Liver (tissue), 8 donors: ENCODE measurements at regions not wholly inside any gene's neighbourhood (a gene's known extent, or its start where the extent isn't known, plus 50 kb on each side); places are given as distances from the start of the nearest gene placed in this dataset.

ENCODE experiments used
- DNase-seq: peaks from one replicate; pipeline ENCODE4 v3.0.0-alpha.2; 2017; ENCODE audit warnings: low spot score
- H3K27ac ChIP-seq, 2 donors: one replicate each; pipeline ENCODE4 v1.7.0; 2013; ENCODE audit warnings: inconsistent platforms in 2 of 2, low read length in 2 of 2, control low read depth in 1 of 2, low read depth in 1 of 2, mild to moderate bottlenecking in 1 of 2
- H3K27me3 ChIP-seq, 4 donors: one replicate each; pipeline versions ENCODE4 v1.6.1 to v1.7.0; 2013; ENCODE audit warnings: low read length in 3 of 4, inconsistent platforms in 1 of 4, mild to moderate bottlenecking in 1 of 4, moderate library complexity in 1 of 4; ENCODE audit not compliant: control insufficient read depth in 4 of 4, insufficient read depth in 4 of 4
- H3K36me3 ChIP-seq, 4 donors: one replicate each; pipeline versions ENCODE4 v1.6.1 to v1.7.0; 2013; ENCODE audit warnings: low read length in 3 of 4, mild to moderate bottlenecking in 3 of 4, low read depth in 1 of 4, moderate library complexity in 1 of 4; ENCODE audit not compliant: control insufficient read depth in 4 of 4, insufficient read depth in 3 of 4
- H3K4me1 ChIP-seq, 4 donors: one replicate each; pipeline versions ENCODE4 v1.6.1 to v1.7.0; 2013; ENCODE audit warnings: low read length in 3 of 4, mild to moderate bottlenecking in 3 of 4, moderate library complexity in 1 of 4; ENCODE audit not compliant: control insufficient read depth in 4 of 4, insufficient read depth in 4 of 4
- H3K4me3 ChIP-seq, 3 donors: one replicate each; pipeline versions ENCODE4 v1.6.1 to v1.7.0; 2013; ENCODE audit warnings: low read length in 3 of 3, control low read depth in 1 of 3, low read depth in 1 of 3, mild to moderate bottlenecking in 1 of 3
- H3K9ac ChIP-seq, 2 donors: one replicate each; pipeline ENCODE4 v1.7.0; 2013; ENCODE audit warnings: low read length in 2 of 2, mild to moderate bottlenecking in 2 of 2, moderate library complexity in 2 of 2, control low read depth in 1 of 2, low read depth in 1 of 2
- H3K9me3 ChIP-seq, 4 donors: one replicate each; pipeline versions ENCODE4 v1.6.1 to v1.7.0; 2013; ENCODE audit warnings: low read length in 3 of 4; ENCODE audit not compliant: control insufficient read depth in 4 of 4
- FOXA1 ChIP-seq: IDR thresholded peaks from 2 replicates; pipeline ENCODE4 v1.6.1; 2016; ENCODE audit warnings: antibody characterized with exemption
- FOXA2 ChIP-seq: IDR thresholded peaks from 2 replicates; pipeline ENCODE4 v1.6.1; 2016; ENCODE audit warnings: antibody characterized with exemption
- GABPA ChIP-seq, 2 donors: IDR thresholded peaks in 1 of 2; conservative IDR thresholded peaks in 1 of 2; 2 replicates each; pipeline ENCODE4 v1.6.1; 2016; ENCODE audit warnings: antibody characterized with exemption in 2 of 2, mild to moderate bottlenecking in 1 of 2, moderate library complexity in 1 of 2
- HNF4A ChIP-seq, 2 donors: conservative IDR thresholded peaks; 2 replicates each; pipeline ENCODE4 v1.6.1; 2016; ENCODE audit warnings: antibody characterized with exemption in 2 of 2, mild to moderate bottlenecking in 2 of 2
- HNF4G ChIP-seq: IDR thresholded peaks from 2 replicates; pipeline ENCODE4 v1.6.1; 2016; ENCODE audit warnings: antibody characterized with exemption
- JUND ChIP-seq, 2 donors: IDR thresholded peaks; 2 replicates each; pipeline ENCODE4 v1.6.1; 2016; ENCODE audit warnings: antibody characterized with exemption in 2 of 2
- NR2F2 ChIP-seq: IDR thresholded peaks from 2 replicates; pipeline ENCODE4 v1.6.1; 2016; ENCODE audit warnings: antibody characterized with exemption
- RAD21 ChIP-seq, 2 donors: IDR thresholded peaks; 2 replicates each; pipeline ENCODE4 v1.6.1; 2016; ENCODE audit warnings: antibody characterized with exemption in 2 of 2, mild to moderate bottlenecking in 2 of 2
- RXRA ChIP-seq, 2 donors: IDR thresholded peaks; 2 replicates each; pipeline ENCODE4 v1.6.1; 2017 to 2018; ENCODE audit warnings: antibody characterized with exemption in 2 of 2, mild to moderate bottlenecking in 1 of 2
- SP1 ChIP-seq: IDR thresholded peaks from 2 replicates; pipeline ENCODE4 v1.6.1; 2018; ENCODE audit warnings: antibody characterized with exemption, mild to moderate bottlenecking
- WGBS: extraction: QIAGEN DNeasy Blood & Tissue Kit; methylation state at CpG from one replicate; pipeline ENCODE4 v1.1.7; 2013; 5-methylcytosine and 5-hydroxymethylcytosine counted together
- TF ChIP-seq, protein P1 (sequence below): IDR thresholded peaks from 2 replicates; pipeline ENCODE4 v1.6.1; 2016; ENCODE audit warnings: antibody characterized with exemption
- TF ChIP-seq, protein P2 (sequence below): IDR thresholded peaks from 2 replicates; pipeline ENCODE4 v1.6.1; 2016; ENCODE audit warnings: antibody characterized with exemption, mild to moderate bottlenecking
- TF ChIP-seq, protein P3 (sequence below): IDR thresholded peaks from 2 replicates; pipeline ENCODE4 v1.6.1; 2016; ENCODE audit warnings: antibody characterized with exemption
- TF ChIP-seq, protein P4 (sequence below): fragments of 150-350 bp; IDR thresholded peaks from 2 replicates; pipeline ENCODE4 v1.5.1; 2017; ENCODE audit warnings: improper control_type of control experiment, low read depth, low read length; ENCODE audit not compliant: missing input control
- TF ChIP-seq, protein P5 (sequence below): IDR thresholded peaks from 2 replicates; pipeline ENCODE4 v1.6.1; 2016; ENCODE audit warnings: antibody characterized with exemption
- donor health status: healthy.
- donor health status: healthy.
- donor health status: healthy.
- donor health status: healthy.
- donor health status: healthy.

DNA sequence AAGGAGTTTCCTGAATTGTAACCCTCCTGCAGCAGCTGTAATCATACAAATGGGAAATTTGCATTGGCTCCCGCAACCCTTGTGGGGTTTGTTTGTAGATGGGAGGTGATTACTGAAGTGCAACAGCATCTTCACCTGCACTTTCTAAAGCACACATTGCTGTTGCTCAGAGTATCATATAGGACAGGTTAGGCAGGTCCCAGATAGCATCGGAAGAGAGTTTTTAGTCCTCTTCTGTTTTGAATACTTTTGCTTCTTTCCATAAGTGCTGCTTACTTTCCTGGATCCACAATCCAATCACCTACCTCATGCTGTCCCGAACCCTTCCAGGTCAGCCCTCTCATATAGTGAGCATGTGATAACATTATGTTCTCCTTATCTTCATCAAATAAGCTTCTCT, 300.4 kb downstream of the PTPRC start:
- Histone ChIP-seq H3K9ac (no peak overlapping the region), H3K9me3 (no peaks in the 10 kb centered on the region), H3K4me1 (no peaks in the 10 kb centered on the region), H3K36me3 (no peaks in the 10 kb centered on the region), H3K27me3 (no peaks in the 10 kb centered on the region), H3K27ac (no peak overlapping the region), H3K4me3 (no peak overlapping the region)
- 86% methylated on average over 3 of the region's 3 CpGs for WGBS
- TF ChIP-seq, protein P1, sequence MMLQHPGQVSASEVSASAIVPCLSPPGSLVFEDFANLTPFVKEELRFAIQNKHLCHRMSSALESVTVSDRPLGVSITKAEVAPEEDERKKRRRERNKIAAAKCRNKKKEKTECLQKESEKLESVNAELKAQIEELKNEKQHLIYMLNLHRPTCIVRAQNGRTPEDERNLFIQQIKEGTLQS = no peak
- TF ChIP-seq, protein P2, sequence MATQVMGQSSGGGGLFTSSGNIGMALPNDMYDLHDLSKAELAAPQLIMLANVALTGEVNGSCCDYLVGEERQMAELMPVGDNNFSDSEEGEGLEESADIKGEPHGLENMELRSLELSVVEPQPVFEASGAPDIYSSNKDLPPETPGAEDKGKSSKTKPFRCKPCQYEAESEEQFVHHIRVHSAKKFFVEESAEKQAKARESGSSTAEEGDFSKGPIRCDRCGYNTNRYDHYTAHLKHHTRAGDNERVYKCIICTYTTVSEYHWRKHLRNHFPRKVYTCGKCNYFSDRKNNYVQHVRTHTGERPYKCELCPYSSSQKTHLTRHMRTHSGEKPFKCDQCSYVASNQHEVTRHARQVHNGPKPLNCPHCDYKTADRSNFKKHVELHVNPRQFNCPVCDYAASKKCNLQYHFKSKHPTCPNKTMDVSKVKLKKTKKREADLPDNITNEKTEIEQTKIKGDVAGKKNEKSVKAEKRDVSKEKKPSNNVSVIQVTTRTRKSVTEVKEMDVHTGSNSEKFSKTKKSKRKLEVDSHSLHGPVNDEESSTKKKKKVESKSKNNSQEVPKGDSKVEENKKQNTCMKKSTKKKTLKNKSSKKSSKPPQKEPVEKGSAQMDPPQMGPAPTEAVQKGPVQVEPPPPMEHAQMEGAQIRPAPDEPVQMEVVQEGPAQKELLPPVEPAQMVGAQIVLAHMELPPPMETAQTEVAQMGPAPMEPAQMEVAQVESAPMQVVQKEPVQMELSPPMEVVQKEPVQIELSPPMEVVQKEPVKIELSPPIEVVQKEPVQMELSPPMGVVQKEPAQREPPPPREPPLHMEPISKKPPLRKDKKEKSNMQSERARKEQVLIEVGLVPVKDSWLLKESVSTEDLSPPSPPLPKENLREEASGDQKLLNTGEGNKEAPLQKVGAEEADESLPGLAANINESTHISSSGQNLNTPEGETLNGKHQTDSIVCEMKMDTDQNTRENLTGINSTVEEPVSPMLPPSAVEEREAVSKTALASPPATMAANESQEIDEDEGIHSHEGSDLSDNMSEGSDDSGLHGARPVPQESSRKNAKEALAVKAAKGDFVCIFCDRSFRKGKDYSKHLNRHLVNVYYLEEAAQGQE = no peak
- TF ChIP-seq HNF4G (no peak), JUND (IDR thresholded peaks at IDR 0.05) (no peak), FOXA2 (no peak)
- DNase-seq = no peak

DNA sequence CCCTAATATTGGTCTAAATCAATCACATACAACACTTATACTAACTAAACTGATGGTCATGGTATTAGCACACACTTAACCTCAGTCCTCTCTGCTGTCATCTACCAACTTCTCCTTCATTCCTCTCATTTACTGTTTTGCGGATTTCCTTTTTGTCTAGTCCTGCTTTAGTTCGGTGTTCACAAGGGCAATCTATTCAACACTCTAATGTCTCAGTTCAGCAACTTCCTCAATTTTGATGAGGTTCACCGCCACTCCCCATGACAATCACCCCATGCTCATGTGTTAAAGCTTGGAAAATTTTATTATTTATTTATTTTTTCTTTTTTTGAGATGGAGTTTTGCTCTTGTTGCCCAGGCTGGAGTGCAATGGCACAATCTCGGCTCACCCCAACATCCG, 301.1 kb downstream of the PTPRC start:
- Histone ChIP-seq H3K27ac (no peak overlapping the region), H3K9me3 (no peaks in the 10 kb centered on the region), H3K4me3 (no peak overlapping the region), H3K9ac (no peak overlapping the region), H3K27me3 (no peaks in the 10 kb centered on the region), H3K36me3 (no peaks in the 10 kb centered on the region), H3K4me1 (no peaks in the 10 kb centered on the region)
- DNase-seq = no peak
- TF ChIP-seq NR2F2 = no peak
- TF ChIP-seq HNF4A (conservative IDR thresholded peaks at IDR 0.05) = no peak
- TF ChIP-seq RXRA (IDR thresholded peaks at IDR 0.05) = no peak
- 94% methylated on average over 5 of the region's 5 CpGs for WGBS

DNA sequence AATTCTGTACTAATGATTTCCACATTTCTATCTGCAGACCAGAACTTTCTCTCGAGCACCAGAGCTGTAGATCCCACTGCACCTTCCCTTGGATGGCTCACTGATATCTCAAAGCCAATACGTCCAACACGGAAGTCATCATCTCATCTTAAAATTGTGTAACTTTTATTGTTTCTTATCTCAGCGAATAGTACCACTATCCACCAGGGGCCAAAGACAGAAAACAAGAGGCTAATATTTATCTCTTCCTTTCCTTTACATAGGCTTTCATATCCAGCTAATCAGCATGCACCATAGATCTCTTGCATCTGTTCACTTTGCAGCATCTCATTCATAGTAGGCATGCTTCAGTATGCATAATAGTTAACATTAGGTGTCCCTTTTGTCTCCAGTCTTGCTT, 303.6 kb downstream of the PTPRC start:
- no peak for DNase-seq
- Histone ChIP-seq H3K9me3 (no peaks in the 10 kb centered on the region), H3K9ac (no peak overlapping the region), H3K4me3 (no peak overlapping the region), H3K27ac (no peak overlapping the region), H3K27me3 (no peaks in the 10 kb centered on the region), H3K4me1 (no peaks in the 10 kb centered on the region), H3K36me3 (no peaks in the 10 kb centered on the region)
- 79% methylated on average over 4 of the region's 4 CpGs for WGBS
- TF ChIP-seq JUND (IDR thresholded peaks at IDR 0.05) = no peak
- TF ChIP-seq GABPA (IDR thresholded peaks at IDR 0.05 in 1 of 2, conservative IDR thresholded peaks at IDR 0.05 in 1 of 2) = no peak
- TF ChIP-seq FOXA1 = no peak
- no peak for TF ChIP-seq HNF4A (conservative IDR thresholded peaks at IDR 0.05)
- TF ChIP-seq, protein P3, sequence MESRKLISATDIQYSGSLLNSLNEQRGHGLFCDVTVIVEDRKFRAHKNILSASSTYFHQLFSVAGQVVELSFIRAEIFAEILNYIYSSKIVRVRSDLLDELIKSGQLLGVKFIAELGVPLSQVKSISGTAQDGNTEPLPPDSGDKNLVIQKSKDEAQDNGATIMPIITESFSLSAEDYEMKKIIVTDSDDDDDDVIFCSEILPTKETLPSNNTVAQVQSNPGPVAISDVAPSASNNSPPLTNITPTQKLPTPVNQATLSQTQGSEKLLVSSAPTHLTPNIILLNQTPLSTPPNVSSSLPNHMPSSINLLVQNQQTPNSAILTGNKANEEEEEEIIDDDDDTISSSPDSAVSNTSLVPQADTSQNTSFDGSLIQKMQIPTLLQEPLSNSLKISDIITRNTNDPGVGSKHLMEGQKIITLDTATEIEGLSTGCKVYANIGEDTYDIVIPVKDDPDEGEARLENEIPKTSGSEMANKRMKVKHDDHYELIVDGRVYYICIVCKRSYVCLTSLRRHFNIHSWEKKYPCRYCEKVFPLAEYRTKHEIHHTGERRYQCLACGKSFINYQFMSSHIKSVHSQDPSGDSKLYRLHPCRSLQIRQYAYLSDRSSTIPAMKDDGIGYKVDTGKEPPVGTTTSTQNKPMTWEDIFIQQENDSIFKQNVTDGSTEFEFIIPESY = no peak
- no peak for TF ChIP-seq NR2F2
- no peak for TF ChIP-seq RXRA (IDR thresholded peaks at IDR 0.05)
- no peak for TF ChIP-seq RAD21 (IDR thresholded peaks at IDR 0.05)
- TF ChIP-seq, protein P4, sequence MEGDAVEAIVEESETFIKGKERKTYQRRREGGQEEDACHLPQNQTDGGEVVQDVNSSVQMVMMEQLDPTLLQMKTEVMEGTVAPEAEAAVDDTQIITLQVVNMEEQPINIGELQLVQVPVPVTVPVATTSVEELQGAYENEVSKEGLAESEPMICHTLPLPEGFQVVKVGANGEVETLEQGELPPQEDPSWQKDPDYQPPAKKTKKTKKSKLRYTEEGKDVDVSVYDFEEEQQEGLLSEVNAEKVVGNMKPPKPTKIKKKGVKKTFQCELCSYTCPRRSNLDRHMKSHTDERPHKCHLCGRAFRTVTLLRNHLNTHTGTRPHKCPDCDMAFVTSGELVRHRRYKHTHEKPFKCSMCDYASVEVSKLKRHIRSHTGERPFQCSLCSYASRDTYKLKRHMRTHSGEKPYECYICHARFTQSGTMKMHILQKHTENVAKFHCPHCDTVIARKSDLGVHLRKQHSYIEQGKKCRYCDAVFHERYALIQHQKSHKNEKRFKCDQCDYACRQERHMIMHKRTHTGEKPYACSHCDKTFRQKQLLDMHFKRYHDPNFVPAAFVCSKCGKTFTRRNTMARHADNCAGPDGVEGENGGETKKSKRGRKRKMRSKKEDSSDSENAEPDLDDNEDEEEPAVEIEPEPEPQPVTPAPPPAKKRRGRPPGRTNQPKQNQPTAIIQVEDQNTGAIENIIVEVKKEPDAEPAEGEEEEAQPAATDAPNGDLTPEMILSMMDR = no peak
- TF ChIP-seq SP1 = no peak
- TF ChIP-seq FOXA2 = no peak
- TF ChIP-seq, protein P5, sequence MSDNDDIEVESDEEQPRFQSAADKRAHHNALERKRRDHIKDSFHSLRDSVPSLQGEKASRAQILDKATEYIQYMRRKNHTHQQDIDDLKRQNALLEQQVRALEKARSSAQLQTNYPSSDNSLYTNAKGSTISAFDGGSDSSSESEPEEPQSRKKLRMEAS = no peak
